Stimulated activated CD8-positive, alpha-beta memory T cell treated with anti-CD3 and anti-CD28 coated beads, Interleukin-4, amount 100 ng/mL, for 1 hour (primary cell): ENCODE measurements at regions not wholly inside any gene's neighbourhood (a gene's known extent, or its start where the extent isn't known, plus 50 kb on each side); places are given as distances from the start of the nearest gene placed in this dataset.
A peak's percentile ranks its signal among the peaks of the same experiment; 100 is the strongest.
"Not testable (repeated sequence)": the region's sequence is repeated elsewhere in the genome, so short reads cannot be mapped to it uniquely, and the experiment has no call there.

Experiments
- DNase-seq, 2 donors: peaks; one replicate each; pipeline ENCODE4 v3.0.0-alpha.2; 2020; ENCODE audit warnings: low read depth in 2 of 2, low spot score in 1 of 2

DNA sequence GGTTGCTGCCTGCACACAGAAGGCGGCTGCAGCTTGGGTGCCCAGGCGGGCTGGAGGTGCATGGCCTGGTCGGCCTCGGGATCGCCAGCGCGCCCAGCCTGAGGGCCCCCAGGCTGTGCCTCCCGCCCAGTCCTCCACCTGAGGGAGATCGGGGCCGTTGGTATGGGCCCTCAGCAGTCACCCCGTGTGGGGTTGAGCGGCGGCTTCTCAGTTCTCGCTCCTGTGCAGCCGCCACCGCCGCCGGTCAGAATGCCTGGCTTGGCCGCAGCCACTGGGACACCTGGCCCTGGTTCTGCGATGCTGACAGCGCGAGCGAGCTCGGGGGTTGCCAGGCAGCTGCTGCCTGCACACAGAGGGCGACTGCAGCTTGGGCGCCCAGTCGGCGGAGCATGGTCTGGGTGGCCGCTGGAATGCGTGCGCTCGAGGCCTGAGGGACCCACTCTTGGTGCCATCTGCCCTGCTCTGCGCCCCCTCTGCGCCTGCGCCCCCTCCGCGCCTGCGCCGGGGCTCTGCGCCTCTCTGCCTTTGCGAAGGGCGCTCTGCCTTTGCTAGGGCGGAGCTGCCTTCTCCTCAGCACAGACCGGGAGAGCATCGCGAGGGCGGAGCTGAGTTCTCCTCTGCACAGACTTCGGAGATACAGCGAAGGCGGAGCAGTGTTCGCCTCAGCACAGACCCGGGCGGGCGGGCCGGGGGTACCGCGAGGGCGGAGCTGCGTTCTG, 84.6 kb upstream of the ZNG1F start:
- DNase-seq, result peak; percentile 25 to 53

DNA sequence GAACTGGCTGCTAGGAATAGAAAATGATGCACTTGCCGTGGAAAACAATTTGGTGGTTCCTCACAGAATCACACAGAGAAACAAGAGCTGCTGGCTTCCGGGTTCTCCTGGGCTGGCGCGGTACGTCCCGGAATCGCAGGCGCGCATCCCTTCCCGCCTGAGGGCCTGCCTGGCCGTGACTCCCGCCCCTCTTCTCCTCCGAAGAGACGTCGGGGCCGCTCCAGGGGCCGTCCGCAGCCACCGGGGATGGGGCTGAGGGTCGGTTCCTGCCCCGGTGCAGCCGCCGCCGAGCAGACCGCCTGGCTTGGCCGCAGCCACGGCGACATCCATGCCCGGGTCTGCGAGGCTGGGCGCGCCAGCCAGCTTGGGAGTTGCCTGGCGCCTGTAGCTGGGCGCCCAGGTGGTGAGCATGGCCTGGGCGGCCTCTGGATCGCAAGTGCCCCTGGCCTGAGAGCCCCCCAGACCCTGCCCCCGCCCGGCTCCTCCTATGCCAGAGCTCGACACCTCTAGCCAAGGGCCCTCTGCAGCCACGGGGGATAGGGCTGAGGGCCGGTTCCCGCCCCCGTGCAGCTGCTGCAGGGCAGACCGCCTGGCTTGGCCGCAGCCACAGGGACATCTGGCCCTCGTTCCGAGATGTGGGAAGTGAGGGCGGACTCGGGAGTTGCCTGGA, 83.9 kb upstream of the ZNG1F start:
- DNase-seq, result not testable (repeated sequence)

DNA sequence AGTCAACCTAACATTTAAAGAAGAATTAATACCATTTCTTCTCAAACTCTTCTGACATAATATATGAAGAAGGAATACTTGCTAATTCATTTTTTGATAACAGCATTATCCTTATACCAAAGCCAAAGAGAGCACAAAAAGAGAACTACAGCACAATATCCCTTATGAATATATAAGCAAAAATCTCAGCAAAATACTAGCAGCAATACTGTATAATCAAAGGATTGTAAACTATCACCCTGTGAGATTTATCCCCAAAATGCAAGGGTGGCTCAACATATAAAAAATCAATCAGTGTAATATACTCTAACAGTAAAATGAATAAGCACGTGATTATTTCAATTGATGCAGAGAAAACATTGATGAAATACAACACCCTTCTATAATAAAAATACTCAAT, 81.9 kb upstream of the ZNG1F start:
- DNase-seq, result not testable (repeated sequence)

DNA sequence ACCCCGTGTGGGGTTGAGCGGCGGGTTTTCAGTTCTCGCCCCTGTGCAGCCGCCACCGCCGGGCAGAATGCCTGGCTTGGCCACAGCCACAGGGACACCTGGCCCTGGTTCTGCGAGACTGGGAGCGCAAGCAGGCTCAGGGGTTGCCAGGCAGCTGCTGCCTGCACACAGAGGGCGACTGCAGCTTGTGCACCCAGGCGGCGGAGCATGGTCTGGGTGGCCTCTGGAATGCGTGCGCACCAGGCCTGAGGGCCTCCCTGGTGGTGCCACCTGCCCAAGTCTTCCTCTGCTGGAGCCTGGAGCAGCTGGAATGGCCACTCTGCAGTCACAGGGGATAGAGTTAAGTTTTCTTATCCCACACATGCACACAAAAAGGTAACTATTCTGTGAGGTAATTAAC, 80.4 kb upstream of the ZNG1F start:
- DNase-seq, result not testable (repeated sequence)

DNA sequence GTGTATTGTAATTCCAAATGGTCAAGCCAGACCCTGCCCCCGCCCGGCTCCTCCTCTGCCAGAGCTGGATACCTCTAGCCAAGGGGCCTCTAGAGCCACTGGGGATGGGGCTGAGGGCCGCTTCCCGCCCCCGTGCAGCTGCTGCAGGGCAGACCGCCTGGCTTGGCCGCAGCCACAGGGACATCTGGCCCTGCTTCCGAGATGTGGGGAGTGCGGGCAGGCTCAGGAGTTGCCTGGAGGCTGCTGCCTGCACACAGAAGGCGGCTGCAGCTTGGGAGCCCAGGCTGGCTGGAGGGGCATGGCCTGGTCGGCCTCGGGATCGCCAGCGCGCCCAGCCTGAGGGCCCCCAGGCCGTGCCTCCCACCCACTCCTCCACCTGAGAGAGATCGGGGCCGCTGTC, 79.9 kb upstream of the ZNG1F start:
- DNase-seq, result not testable (repeated sequence)

DNA sequence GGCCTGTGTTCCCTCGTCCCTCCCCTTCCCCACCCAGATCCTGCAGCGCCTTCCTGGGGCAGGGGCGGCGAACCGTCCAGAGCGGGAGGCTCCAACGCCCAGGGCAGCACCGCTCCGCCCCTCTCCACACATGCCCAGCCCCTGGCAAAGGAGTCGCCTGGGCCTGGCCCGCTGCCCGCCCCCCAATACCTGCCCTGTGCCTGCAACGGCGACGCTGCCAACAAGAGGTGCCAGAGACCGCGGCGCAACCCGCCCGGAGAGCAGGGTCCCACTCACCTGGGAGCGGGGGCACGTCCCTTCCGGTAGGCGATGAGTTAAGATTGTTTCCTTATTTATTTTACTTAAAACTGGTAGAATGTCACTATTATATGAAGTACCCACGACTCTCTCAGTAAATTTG, 77.5 kb upstream of the ZNG1F start:
- DNase-seq, result not testable (repeated sequence)

DNA sequence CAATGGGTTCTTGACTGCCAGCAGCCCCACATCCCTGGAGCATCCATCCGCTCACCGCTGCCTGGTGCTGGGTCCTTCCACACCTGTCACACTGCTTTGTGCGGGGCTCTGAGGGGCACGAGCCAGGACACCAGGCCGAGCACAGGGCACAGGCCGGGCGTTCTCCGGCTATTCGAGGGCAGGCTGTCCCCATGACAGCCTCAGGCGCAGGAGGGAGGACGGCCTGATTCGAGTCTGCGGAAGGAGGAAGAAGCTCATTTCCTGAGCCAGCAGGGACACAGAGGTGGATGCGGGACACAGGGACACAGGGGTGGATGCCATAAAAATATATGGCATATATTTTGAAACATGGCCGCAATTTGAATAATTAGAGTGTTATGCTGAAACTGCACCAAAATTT, 76.9 kb upstream of the ZNG1F start:
- DNase-seq, result not testable (repeated sequence)

DNA sequence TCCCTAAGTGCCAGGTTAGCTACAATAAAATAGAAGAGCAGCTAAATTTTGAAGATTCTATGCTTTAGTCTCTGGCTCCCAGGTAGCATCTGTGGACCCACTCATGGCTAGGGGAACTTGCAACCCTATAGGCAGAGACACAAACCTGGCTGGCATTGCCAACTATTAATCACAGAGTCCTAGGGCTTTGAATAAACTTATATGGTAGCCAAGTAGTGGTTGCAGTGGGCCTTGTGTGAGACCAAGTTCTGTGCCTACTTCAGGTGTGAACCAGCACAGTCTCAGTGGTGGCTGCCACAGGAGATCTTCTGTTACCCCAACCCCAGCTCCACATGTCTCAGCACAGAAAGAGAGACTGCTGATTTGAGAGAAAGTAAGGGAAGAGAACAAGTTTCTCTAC, 62.9 kb upstream of the ZNG1F start:
- not testable (repeated sequence) for DNase-seq

DNA sequence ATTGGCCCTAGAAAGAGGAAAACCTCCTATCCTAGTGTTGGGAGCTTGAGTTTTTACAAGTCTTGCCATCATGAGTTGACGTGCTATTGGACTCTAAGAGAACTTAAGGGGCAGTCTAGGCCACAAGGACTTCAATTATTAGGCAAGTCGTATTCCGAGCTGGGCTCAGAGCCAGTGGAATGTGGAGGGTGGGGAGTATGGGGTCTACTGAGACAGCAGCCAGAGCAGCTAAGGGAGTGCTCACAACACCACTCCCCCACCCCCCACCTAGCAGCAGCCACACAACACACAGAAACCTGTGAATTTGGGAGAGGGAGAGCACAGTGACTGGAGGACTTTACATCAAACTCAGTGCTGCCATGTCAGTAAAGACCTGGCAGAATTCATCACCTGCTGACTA, 62.0 kb upstream of the ZNG1F start:
- not testable (repeated sequence) for DNase-seq

DNA sequence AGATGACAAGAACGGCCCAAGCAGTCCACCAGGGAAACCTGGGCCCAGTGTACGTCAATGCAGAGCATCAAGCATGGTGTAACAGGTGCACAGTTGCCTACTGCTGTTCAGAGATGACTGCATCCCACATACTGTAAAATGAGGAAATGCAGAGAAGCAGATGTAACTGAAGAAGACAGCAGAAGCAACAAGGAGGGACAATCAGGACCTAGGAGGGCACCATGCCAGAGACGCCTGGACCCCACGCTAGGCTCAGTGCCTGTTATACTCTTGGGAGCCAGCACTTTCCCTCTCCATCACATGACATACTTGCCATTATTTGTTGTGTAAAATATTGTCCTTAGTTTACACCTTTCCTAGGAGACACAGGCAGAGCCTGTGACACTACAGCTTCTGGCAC, 57.6 kb upstream of the ZNG1F start:
- DNase-seq, result not testable (repeated sequence)
